ENCODE measurements at regions not wholly inside any gene's neighbourhood (a gene's known extent, or its start where the extent isn't known, plus 50 kb on each side); places are given as distances from the start of the nearest gene placed in this dataset.

GRCh38 chr20:39451386-39451785, 489.2 kb downstream of the DHX35 start:
- POLR2A ChIA-PET, result no interaction called here

GRCh38 chr20:39446397-39446796, 484.3 kb downstream of the DHX35 start:
- ChIA-PET POLR2A (no interaction called here), CTCF (no interaction called here)
- DNase-seq, result no peak
- no peaks in the 10 kb centered on the region for H3K4me1 Mint-ChIP-seq (ENCODE audit: low read depth)
- Histone ChIP-seq H3K9me3 (ENCODE audit: control insufficient read depth in 1 of 2, insufficient read depth in 1 of 2, low read length in 2 of 2) (no peaks in the 10 kb centered on the region), H3K4me1 (ENCODE audit: insufficient read depth, low read length) (no peaks in the 10 kb centered on the region), H3K4me3 (ENCODE audit: low read length) (no peak overlapping the region), H3K27me3 (ENCODE audit: control insufficient read depth in 1 of 2, insufficient read depth in 2 of 2, low read length in 2 of 2) (no peaks in the 10 kb centered on the region), H3K27ac (ENCODE audit: low read depth in 1 of 2, low read length in 2 of 2) (no peak overlapping the region), H3K36me3 (ENCODE audit: insufficient read depth, low read length) (no peaks in the 10 kb centered on the region)
- no peaks in the 10 kb centered on the region for H3K27me3 Mint-ChIP-seq
- H3K4me3 Mint-ChIP-seq, result no peak overlapping the region
- H3K36me3 Mint-ChIP-seq (ENCODE audit: low read depth), result no peaks in the 10 kb centered on the region
- no peak overlapping the region for H3K27ac Mint-ChIP-seq
- no peak for ATAC-seq (ENCODE audit: poor library complexity)
- TF ChIP-seq, protein P1, sequence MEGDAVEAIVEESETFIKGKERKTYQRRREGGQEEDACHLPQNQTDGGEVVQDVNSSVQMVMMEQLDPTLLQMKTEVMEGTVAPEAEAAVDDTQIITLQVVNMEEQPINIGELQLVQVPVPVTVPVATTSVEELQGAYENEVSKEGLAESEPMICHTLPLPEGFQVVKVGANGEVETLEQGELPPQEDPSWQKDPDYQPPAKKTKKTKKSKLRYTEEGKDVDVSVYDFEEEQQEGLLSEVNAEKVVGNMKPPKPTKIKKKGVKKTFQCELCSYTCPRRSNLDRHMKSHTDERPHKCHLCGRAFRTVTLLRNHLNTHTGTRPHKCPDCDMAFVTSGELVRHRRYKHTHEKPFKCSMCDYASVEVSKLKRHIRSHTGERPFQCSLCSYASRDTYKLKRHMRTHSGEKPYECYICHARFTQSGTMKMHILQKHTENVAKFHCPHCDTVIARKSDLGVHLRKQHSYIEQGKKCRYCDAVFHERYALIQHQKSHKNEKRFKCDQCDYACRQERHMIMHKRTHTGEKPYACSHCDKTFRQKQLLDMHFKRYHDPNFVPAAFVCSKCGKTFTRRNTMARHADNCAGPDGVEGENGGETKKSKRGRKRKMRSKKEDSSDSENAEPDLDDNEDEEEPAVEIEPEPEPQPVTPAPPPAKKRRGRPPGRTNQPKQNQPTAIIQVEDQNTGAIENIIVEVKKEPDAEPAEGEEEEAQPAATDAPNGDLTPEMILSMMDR (IDR thresholded peaks at IDR 0.05), result no peak
- intact Hi-C loops (cut with DNase I, micrococcal nuclease), result no loop called here
- no peaks in the 10 kb centered on the region for H3K9me3 Mint-ChIP-seq

More at GRCh38 chr20:39451386-39451785, 489.2 kb downstream of the DHX35 start:
- no peaks in the 10 kb centered on the region for H3K4me1 ChIP-seq (ENCODE audit: insufficient read depth, low read length)
- H3K27ac Mint-ChIP-seq, result no peak overlapping the region
- DNase-seq, result no peak
- H3K36me3 ChIP-seq (ENCODE audit: insufficient read depth, low read length), result no peaks in the 10 kb centered on the region
- no peaks in the 10 kb centered on the region for H3K27me3 ChIP-seq (ENCODE audit: control insufficient read depth in 1 of 2, insufficient read depth in 2 of 2, low read length in 2 of 2)
- no peak for ATAC-seq (ENCODE audit: poor library complexity)
- CTCF ChIA-PET, result no interaction called here
- intact Hi-C loops (cut with DNase I, micrococcal nuclease), result no loop called here
- no peak overlapping the region for H3K4me3 ChIP-seq (ENCODE audit: low read length)
- H3K27me3 Mint-ChIP-seq, result no peaks in the 10 kb centered on the region
- no peaks in the 10 kb centered on the region for H3K4me1 Mint-ChIP-seq (ENCODE audit: low read depth)
- peaks cover 0 to 5% of the 10 kb centered on the region in 2 experiments for H3K9me3 ChIP-seq (ENCODE audit: control insufficient read depth in 1 of 2, insufficient read depth in 1 of 2, low read length in 2 of 2)
- no peaks in the 10 kb centered on the region for H3K36me3 Mint-ChIP-seq (ENCODE audit: low read depth)
- TF ChIP-seq, protein P1 (IDR thresholded peaks at IDR 0.05), result no peak
- H3K9me3 Mint-ChIP-seq, result no peaks in the 10 kb centered on the region
- H3K27ac ChIP-seq (ENCODE audit: low read depth in 1 of 2, low read length in 2 of 2), result no peak overlapping the region
- no peak overlapping the region for H3K4me3 Mint-ChIP-seq

DNA sequence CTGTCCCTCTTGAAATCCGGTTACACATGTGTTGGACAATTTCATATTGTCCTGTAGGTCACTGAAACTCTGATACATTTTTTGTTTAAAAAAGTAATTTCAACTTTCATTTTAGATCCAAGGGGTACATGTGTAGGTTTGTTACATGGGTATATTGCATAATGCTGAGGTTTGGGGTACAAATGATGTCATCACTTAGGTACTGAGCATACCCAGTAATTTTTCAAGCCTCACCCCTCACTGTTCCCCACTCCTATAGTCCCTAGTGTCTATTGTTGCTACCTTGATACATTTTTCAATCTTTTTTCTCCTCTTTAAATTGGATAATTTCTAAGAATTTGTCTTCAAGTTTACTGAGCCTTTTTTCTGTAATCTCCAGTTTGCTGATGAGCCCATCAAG, 483.0 kb downstream of the DHX35 start:
- H3K9me3 Mint-ChIP-seq, result peaks cover 3% of the 10 kb centered on the region
- Histone ChIP-seq H3K4me1 (ENCODE audit: insufficient read depth, low read length) (no peaks in the 10 kb centered on the region), H3K4me3 (ENCODE audit: low read length) (no peak overlapping the region), H3K27me3 (ENCODE audit: control insufficient read depth in 1 of 2, insufficient read depth in 2 of 2, low read length in 2 of 2) (no peaks in the 10 kb centered on the region), H3K36me3 (ENCODE audit: insufficient read depth, low read length) (no peaks in the 10 kb centered on the region), H3K9me3 (ENCODE audit: control insufficient read depth in 1 of 2, insufficient read depth in 1 of 2, low read length in 2 of 2) (no peaks in the 10 kb centered on the region), H3K27ac (ENCODE audit: low read depth in 1 of 2, low read length in 2 of 2) (no peak overlapping the region)
- DNase-seq, result no peak
- H3K4me1 Mint-ChIP-seq (ENCODE audit: low read depth), result no peaks in the 10 kb centered on the region
- no peak for ATAC-seq (ENCODE audit: poor library complexity)
- no peak overlapping the region for H3K27ac Mint-ChIP-seq
- TF ChIP-seq, protein P1 (IDR thresholded peaks at IDR 0.05), result no peak
- intact Hi-C loops (cut with DNase I, micrococcal nuclease), result no loop called here
- no peaks in the 10 kb centered on the region for H3K27me3 Mint-ChIP-seq
- no peak overlapping the region for H3K4me3 Mint-ChIP-seq
- H3K36me3 Mint-ChIP-seq (ENCODE audit: low read depth), result no peaks in the 10 kb centered on the region
- POLR2A ChIA-PET, result no interaction called here
- CTCF ChIA-PET, result no interaction called here
